ENCODE measurements at regions not wholly inside any gene's neighbourhood (a gene's known extent, or its start where the extent isn't known, plus 50 kb on each side); places are given as distances from the start of the nearest gene placed in this dataset.

DNA sequence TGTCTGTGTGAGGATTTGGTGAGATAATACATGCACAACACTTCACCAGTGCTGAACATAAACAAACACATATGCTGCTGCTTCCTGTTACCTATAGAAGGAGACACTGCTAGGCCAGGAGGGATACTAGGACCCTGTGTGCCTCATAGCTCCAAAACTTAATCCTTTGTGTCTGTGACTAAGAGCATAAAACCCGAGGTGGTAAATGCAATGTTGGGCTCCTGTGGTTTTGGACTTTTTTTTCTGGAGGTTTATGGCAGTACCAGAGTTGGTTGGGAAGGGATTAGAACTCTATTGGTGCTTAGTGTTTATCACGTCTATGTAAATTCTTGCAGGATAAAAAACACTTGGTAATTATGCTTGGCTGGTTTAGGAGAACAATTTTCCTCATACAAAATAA lies 122.9 kb downstream of the NUF2 start:
- H3K27ac Mint-ChIP-seq (ENCODE audit: unreplicated experiment) = no peak overlapping the region

DNA sequence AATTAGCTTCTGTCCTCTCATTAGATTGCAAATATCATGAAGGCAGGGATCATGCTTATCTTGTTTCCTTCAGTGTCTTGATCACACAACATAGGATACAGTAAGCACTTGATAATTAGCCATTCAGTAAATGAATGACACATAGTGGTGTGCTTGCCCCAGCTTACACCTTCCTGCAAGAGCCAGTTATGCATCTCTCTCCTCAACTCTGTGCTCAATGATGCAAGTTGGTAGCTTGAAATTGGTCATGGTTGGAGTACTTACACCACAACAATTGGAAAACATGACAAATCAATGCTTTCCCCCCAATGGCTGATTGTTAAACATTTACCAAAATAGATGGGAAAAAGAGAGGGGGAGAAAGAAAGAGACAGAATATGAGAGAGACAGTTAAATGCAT lies 129.2 kb downstream of the NUF2 start:
- no peak overlapping the region for H3K27ac Mint-ChIP-seq (ENCODE audit: unreplicated experiment)
- H3K4me3 Mint-ChIP-seq (ENCODE audit: unreplicated experiment) = no peak overlapping the region
- H3K36me3 Mint-ChIP-seq (ENCODE audit: unreplicated experiment) = no peaks in the 10 kb centered on the region
- H3K4me1 Mint-ChIP-seq (ENCODE audit: unreplicated experiment) = no peaks in the 10 kb centered on the region
- TF ChIP-seq, protein P1, sequence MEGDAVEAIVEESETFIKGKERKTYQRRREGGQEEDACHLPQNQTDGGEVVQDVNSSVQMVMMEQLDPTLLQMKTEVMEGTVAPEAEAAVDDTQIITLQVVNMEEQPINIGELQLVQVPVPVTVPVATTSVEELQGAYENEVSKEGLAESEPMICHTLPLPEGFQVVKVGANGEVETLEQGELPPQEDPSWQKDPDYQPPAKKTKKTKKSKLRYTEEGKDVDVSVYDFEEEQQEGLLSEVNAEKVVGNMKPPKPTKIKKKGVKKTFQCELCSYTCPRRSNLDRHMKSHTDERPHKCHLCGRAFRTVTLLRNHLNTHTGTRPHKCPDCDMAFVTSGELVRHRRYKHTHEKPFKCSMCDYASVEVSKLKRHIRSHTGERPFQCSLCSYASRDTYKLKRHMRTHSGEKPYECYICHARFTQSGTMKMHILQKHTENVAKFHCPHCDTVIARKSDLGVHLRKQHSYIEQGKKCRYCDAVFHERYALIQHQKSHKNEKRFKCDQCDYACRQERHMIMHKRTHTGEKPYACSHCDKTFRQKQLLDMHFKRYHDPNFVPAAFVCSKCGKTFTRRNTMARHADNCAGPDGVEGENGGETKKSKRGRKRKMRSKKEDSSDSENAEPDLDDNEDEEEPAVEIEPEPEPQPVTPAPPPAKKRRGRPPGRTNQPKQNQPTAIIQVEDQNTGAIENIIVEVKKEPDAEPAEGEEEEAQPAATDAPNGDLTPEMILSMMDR (IDR thresholded peaks at IDR 0.05) = no peak
- H3K9me3 Mint-ChIP-seq (ENCODE audit: unreplicated experiment) = no peaks in the 10 kb centered on the region
- H3K27me3 Mint-ChIP-seq (ENCODE audit: unreplicated experiment) = peaks cover 5% of the 10 kb centered on the region
- DNase-seq (ENCODE audit: extremely low spot score, unreplicated experiment) = no peak

More for the DNA sequence above, 122.9 kb downstream of the NUF2 start:
- Mint-ChIP-seq H3K4me1 (ENCODE audit: unreplicated experiment) (no peaks in the 10 kb centered on the region), H3K36me3 (ENCODE audit: unreplicated experiment) (no peaks in the 10 kb centered on the region), H3K9me3 (ENCODE audit: unreplicated experiment) (no peaks in the 10 kb centered on the region), H3K4me3 (ENCODE audit: unreplicated experiment) (no peak overlapping the region), H3K27me3 (ENCODE audit: unreplicated experiment) (peaks cover 12% of the 10 kb centered on the region)
- TF ChIP-seq, protein P1 (IDR thresholded peaks at IDR 0.05) = no peak
- no peak for DNase-seq (ENCODE audit: extremely low spot score, unreplicated experiment)

DNA sequence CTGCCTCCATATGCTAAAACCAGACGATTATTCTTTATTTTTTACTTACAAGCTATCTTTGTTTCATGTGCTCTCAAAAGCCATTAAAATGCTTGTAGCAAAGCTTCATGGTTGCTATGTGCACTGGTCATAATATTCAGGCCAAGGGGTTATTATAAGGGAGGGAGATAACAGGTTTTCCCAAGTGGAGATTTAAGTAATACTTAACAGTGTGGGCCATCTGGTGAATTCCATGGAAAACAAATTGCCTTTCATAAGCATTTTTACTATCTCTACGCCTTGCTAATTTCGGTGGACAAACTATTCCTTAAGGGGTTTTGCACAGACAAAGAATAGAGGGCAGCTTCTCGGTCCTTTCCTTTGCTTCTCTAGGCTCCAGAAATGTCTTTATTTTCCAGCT lies 137.8 kb downstream of the NUF2 start:
- Mint-ChIP-seq H3K36me3 (ENCODE audit: unreplicated experiment) (no peaks in the 10 kb centered on the region), H3K9me3 (ENCODE audit: unreplicated experiment) (no peaks in the 10 kb centered on the region), H3K4me3 (ENCODE audit: unreplicated experiment) (no peak overlapping the region)

DNA sequence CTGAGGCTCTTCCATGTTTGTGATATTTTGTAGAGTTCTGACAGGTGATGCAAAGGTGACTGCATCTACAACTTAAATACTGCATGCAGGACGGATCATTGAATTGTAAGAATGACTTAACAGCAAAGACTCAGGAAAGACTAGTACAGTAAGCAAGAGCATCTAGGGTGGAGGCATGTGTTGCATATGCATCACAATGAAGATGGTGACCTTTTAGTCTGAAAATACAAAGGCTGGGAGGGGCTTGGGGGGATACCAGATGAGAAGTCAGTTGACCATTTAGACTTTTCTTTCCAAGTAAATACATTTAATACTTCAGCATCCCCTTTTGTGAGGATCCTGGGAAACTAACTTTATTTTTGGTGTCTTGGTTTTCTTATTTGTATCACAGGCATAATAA lies 145.5 kb downstream of the NUF2 start:
- Mint-ChIP-seq H3K27ac (ENCODE audit: unreplicated experiment) (no peak overlapping the region), H3K36me3 (ENCODE audit: unreplicated experiment) (no peaks in the 10 kb centered on the region), H3K4me1 (ENCODE audit: unreplicated experiment) (no peaks in the 10 kb centered on the region), H3K9me3 (ENCODE audit: unreplicated experiment) (no peaks in the 10 kb centered on the region), H3K4me3 (ENCODE audit: unreplicated experiment) (no peak overlapping the region), H3K27me3 (ENCODE audit: unreplicated experiment) (peaks cover 4% of the 10 kb centered on the region)
- TF ChIP-seq, protein P1 (IDR thresholded peaks at IDR 0.05) = no peak
- no peak for DNase-seq (ENCODE audit: extremely low spot score, unreplicated experiment)

More for the DNA sequence above, 137.8 kb downstream of the NUF2 start:
- no peak for DNase-seq (ENCODE audit: extremely low spot score, unreplicated experiment)
- TF ChIP-seq, protein P1 (IDR thresholded peaks at IDR 0.05) = no peak
- H3K4me1 Mint-ChIP-seq (ENCODE audit: unreplicated experiment) = no peaks in the 10 kb centered on the region
- no peak overlapping the region for H3K27ac Mint-ChIP-seq (ENCODE audit: unreplicated experiment)
- peaks cover 6% of the 10 kb centered on the region for H3K27me3 Mint-ChIP-seq (ENCODE audit: unreplicated experiment)

DNA sequence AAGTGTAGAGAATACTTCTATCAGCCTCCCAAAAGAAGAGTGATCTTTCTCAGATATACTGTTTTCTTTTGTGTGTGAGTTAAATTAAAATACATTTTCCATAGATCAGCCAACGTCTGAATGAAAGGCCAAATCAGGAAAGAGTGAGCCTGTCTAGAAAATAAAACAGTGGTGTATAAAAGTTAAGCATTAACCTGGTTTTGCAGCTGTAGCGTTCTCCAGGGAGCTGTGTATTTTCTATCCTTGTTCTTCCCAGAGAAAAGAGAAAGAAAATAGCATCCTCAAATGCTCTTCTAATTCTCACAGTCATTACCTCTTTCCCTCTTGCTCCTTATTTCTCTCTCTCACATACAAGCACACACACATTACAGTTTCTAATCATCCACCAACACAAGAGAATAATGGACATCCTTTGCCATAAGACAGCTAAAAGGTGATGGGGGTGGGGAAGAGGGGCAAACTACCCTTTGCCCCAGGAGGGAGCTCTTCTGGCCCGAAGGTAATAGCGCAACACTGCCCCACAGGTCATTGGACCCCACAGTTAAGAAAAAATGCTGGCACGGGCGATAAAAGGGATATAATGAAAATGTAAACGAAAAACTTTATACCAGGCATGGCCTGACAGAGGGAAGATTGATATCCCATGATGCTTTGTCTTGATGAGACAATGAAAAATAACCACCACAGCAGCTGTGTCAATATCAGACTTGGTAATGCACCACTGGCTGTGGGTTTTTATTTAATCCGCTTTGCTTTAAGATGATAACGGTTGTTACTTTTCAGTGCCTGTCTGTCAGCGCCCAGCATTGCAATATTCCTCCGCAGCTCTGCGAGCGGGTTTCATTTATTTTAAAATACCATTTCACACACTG lies 150.3 kb downstream of the NUF2 start:
- H3K4me1 Mint-ChIP-seq (ENCODE audit: unreplicated experiment) = no peaks in the 10 kb centered on the region
- no peaks in the 10 kb centered on the region for H3K9me3 Mint-ChIP-seq (ENCODE audit: unreplicated experiment)
- no peak overlapping the region for H3K4me3 Mint-ChIP-seq (ENCODE audit: unreplicated experiment)
- TF ChIP-seq, protein P1 (IDR thresholded peaks at IDR 0.05) = no peak
- H3K27ac Mint-ChIP-seq (ENCODE audit: unreplicated experiment) = no peak overlapping the region
- H3K36me3 Mint-ChIP-seq (ENCODE audit: unreplicated experiment) = no peaks in the 10 kb centered on the region
- no peak for DNase-seq (ENCODE audit: extremely low spot score, unreplicated experiment)
- peaks cover 4% of the 10 kb centered on the region for H3K27me3 Mint-ChIP-seq (ENCODE audit: unreplicated experiment)
